Renal cortex interstitium (tissue), 11 donors: ENCODE measurements at regions not wholly inside any gene's neighbourhood (a gene's known extent, or its start where the extent isn't known, plus 50 kb on each side); places are given as distances from the start of the nearest gene placed in this dataset.
A peak's percentile ranks its signal among the peaks of the same experiment; 100 is the strongest.
"Not testable (repeated sequence)": the region's sequence is repeated elsewhere in the genome, so short reads cannot be mapped to it uniquely, and the experiment has no call there.

ENCODE experiments used
- DNase-seq, 11 donors: peaks; one replicate each; pipeline ENCODE4 v3.0.0-alpha.2; 2013; ENCODE audit warnings: low read depth in 9 of 11, low spot score in 4 of 11; ENCODE audit errors: extremely low read depth in 1 of 11

DNA sequence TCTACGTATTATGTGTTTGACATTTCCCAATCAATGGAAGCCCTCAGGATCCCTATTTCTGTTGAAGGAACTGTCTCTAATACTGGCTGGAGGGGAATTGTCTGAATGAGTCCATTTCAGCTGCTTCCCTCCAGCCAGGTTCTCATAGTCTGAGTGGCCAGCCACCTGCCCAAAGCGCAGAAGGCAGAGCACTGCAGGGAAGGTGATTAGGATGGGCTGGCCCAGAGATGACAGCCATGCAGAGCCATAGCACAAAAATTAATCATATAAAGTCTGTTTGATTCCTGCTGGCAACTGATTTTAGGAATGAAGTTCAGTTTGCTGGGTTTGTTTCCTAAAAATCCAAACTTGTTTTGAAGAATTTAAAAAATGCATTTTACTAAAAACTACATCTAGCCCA is 327.1 kb downstream of the ETAA1 start:
- DNase-seq: no peak

DNA sequence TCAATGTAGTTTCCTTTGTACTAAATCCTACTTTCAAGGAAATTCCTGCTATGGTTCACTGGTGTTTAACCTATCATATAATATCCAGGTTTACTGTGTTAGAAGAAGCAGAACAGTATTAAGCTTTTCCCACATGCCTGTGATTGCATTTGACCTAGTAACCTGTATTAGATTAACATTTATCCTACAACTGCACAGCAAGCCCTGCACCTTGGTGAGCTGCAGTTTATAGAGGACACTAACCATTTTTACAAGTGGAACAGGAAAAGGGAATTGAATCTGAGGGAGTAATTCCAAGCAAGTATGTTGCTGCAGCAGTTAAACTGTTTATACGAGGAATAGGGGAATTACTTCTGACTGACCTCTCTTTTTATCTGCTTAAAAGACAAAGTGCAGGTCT is 328.6 kb downstream of the ETAA1 start:
- no peak for DNase-seq

DNA sequence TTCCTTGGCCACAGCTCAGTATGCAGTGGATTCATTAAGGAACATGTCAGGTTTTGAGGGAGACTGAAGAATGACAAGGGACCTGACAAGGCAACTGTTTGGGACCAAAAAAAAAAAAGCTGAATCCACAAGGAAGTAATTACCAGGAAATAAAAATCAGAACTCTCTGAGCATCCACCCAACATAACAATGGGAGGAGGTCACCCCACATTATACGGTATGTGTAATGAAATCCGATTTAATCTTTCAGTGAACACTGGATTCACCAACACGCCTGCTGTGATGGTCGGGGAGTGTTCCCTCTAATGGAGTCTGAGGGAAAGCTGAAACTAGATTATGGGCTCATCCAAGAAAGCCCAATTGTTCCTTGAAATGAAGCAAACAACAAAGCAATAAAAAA is 329.3 kb downstream of the ETAA1 start:
- DNase-seq: no peak

DNA sequence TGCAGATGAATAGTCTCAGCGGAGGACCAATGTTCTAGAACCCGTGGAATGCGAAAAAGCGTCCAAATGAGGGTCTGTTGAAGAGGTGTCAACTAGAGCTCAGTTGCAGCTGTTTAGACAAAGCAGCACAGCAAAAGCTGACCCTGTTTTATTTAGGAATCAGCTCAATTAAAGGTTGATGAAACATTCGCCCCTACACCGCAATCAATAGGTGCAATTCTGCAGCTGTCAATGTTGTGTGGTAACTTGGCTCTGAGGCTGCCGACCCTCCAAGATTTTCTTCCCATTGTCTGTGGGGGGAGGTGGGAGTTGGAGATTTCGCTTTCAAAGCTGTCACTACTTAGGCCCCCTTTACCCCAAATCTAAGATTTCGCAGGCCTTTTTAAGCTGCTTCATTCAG is 330.0 kb downstream of the ETAA1 start:
- DNase-seq: no peak

DNA sequence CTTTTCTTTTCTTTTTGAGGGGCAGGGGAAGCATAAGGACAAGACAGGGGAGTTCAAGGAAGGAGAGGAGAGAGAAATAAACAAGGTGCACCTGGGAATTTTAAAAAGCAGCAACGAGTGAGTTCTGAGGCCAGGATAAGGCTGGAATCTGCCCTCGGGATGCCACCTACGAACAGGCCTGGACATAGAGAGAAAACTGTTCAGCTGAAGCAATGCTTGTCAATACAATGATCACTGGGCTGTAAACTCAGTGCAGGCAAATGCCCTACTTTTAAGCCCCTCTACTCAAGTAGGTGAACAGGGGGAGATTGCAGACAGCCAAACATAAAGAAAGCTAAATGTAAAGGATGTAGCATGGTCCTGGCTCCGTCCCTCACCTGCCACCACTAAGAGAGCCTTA is 330.5 kb downstream of the ETAA1 start:
- DNase-seq: no peak

DNA sequence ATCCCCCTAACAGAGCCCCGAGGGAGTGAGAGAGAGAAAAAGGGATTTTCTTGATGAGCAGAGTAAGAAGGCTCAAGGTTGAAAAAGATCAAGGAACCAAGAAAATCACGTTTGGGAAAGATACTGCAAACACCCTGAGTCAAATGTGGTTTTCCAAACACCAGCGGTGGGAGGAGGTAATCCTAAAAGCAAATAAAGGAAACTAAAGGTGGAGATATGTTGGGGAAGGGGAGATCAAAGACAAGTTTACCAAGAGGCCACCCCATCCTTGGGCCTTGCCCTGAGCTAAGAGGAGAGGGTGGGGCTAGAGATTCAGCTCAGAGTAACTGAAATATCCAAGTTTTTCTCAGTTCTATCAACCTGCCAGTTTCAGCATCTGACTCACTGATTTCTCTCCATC is 332.3 kb downstream of the ETAA1 start:
- DNase-seq: no peak

DNA sequence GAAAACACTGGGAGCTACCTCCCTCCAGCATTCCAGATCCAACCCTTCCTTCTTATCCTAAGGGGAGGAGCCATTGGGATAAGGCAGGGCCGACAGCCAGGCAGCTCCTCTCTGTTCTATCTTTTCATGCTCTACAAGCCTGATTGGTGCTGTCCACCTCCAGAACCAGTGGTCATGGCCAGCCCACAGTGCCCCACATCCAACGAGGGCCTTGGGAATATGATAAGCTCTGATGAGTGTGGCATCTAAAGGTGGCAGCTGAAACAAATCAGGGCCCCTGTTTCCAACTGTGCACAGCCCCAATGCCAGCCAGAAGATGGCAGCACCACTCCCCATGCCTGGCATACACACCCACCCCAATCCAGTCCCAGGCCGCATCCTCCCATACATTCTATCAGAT is 329.3 kb downstream of the C1D start:
- no peak for DNase-seq

DNA sequence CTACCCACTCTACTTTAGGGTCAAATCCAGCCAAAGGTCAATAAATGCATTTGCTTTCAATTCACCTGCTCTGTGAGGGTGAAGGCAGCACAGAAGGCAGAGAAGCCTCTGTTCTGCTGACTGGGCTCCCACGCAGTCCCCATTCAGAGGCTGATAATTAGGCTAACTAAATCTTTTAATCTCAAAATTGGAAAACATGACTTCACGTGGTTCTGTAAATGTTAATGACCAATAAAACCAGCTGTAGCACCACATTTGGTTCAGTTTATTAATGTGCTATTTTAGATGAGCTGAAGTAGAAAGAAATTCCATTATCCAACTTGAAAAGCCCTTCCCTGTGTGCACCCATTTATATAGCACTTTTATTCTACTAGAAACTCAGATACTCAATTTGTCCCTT is 310.6 kb downstream of the C1D start:
- no peak for DNase-seq

DNA sequence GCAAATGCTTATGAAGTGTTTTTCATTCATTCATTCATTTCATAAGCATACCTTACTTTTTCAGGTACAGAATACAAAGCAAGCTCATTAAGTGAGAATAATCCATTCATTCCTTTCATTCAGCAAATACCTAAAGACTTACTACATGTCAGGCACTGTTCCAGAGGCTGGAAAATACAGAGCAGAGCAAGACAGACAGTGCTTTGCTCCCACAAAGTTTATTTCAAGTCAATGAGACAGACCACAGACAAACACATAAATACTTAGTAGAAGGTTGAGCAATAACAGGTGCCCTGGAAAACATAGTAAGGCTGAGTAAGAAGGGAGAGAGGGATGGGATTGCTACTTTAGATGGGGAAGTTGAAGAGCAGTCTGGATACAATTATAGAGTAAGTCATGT is 309.8 kb downstream of the C1D start:
- DNase-seq: no peak

DNA sequence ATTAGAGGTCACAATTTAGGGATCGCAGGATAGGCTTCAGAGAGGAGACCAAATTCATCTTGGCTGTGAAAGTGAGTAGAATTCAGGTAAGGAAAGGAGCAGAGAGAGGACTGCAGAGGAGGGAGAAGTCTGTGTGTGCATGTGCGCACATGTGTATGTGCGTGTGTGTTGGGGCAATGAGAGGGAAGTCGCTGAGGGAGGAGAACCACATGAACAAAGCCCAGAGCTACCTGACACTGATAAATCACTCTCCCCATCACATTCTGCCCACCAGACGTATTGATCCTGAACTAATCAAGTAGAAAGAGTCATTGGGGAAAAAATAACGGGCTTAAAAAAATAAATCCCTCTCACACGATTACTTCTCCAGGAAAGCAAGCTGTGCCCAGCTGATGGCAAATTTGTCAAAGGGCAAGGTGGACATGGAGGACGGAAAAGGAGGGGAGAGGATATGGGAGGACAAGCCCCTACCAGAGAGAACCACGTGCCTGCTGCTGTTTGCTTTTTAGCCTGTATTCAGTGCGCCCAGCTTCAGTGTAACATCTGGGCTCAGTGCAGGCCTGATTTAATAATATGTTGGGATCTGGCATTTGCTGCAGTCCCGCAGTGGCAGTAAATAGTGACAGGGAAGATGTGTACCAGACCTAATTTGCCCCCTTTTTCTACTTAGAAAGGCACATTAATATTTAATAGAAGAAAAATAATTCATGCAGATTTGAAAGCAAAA is 307.5 kb downstream of the C1D start:
- no peak for DNase-seq

DNA sequence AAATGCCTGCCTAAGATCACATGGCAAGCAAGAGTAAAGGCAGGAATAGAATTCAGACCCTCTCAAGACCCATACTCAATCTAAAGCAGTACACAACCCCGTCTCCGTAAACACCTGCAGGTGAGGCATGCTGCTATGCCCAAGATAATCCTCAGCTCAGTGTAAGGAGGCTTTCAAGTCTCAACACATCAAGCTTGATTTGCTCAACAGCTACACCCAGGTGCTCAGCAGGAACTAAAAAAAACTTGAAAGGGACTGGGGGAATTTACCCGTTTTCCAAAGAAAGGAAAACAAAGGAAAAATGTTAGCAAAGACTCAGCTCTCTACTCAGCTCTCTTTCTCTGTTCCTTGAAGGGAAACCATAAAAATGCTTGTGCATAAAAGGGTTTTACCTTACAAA is 301.8 kb downstream of the C1D start:
- DNase-seq: no peak

DNA sequence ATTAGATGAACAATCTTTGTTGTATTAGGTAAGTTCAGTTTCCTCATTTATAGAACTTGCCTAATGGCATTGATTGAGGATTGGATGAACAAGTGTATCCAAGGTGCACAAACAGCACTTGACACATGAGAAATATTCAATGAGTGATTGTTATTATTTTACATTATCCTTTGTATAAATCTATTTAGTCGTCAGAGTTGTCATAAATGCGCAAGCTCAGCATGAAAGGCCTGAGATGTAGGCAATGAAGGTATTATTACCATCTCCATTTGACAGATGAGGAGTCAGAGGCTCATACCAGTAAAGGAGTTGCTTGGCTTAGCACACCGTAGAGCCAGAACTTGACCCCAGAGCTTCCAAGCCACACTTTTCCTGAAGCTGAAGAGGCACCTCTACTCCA is 291.4 kb downstream of the C1D start:
- no peak for DNase-seq

DNA sequence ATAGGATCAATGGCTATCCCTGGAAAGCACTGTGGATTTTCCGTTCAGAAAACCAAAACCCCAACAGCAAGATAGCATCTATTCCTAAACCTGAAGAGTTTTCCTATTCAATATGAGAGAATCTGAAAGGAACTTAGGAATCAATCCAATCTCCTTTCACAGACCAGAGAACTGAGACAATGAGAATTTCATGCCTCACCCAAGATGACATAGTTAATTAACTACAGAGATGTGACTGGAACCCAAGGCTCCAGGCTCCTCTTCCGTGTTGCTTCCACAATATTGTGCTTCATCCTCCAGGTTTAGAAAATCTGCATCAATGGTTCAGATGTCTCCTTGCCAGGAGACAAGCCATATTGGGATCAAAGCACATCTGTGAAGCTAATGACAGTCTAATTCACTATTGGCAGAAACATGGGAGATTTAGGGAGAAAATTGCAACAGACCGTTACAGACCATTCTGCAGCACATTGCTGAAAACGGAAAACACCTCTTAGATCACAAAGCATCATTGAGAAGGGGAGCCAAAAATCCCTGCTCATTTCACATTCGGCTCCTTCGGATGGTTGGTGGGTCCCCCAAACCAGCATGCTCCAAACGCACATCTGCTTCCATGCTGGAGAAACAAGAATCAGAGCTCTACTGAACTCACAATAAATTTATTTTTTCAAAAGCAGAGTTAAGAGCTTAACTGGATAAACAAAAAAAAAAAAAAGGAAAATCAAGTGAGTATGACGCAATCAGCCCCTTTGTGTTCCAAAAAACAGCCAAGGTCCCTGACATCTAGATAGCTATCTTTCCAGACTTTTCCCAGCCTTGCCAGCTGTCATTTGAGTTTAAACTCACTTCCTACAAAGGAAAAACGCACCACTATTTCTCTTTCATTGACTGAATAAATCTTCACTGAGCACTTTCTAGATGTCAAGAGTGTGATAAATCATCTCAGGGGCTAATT is 290.3 kb downstream of the C1D start:
- DNase-seq: peak in 9 of 11 donors; percentile 33 to 63 (median 56)

DNA sequence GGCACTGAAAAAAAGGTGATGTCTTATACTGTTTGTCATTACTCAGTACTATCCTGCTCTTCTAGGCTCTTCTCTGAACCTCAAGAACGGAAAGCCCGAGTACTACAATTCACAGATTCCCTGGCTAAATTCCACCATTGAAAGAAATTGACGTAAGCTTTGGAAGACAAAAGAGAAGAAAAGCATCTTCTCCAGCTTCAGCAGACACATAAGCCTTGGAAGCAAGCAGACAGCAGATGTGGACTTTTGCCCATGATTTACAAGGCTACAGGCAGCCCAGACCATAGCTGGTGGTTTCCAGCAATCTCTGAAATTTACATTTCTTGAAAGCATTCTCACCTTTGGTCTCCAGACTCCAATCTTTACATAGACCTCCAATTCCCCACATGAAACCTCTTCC is 289.0 kb downstream of the C1D start:
- no peak for DNase-seq

DNA sequence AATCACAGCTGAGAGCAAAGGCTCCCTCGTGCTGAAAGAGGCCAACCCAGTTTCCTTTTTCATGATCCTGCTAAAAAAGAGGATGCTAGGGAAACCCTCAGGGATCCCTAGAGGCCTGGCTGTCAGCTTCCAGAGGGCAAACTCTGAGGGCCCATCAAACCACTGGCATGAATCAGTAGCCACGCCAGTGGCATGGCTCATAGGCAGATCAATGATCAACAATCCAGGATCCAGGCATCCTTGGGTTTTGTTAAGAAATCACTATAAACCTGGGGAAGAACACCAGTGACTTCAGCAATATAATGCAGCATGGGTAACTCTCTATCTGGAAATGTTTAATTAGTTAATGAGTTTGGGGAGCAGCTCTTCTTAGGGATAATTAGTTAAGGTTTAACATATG is 286.5 kb downstream of the C1D start:
- no peak for DNase-seq

DNA sequence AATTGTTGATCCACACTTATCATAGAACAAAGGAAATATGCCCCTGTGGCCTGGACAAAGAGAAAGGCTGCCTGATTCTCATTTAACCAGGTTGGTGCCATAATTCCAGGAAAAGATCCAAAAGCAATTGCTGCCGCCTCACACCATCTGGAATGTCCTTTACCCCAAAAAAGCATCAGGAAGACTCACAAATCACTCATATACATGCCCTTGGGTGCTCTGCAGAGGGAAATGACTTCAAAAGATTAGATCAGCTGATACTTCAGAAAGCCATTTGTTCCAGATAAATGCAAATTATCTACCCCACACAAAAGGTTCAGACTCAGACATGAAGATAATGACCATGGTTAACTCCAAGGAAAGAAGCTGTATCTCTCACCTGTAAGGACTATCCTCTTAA is 285.8 kb downstream of the C1D start:
- DNase-seq: no peak

DNA sequence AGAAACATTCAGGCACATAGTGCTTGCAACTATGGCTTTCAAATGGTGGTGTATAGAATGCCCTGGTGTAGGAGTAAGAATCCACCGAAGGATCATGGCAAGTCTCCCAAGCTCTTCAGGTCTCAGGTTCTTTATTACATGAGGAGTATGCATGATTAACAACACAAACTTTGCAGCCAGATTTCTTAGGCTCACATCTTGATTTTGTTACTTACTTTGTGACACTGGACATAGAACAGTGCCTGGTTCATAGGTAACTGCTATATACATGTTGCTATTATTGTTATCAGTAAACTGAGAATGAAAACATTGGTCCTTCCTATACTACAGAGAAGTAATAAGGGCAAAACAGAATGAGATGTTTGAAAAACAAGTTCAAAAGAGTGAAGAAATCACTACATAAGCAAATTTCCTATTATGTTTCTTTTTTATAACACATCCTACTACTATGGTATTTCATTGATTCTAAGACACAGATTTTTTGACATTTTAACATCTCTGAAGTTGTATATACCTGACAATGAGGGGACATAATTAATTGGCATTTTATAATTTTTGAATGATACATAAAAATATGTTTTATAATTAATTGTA is 284.9 kb downstream of the C1D start:
- no peak for DNase-seq

DNA sequence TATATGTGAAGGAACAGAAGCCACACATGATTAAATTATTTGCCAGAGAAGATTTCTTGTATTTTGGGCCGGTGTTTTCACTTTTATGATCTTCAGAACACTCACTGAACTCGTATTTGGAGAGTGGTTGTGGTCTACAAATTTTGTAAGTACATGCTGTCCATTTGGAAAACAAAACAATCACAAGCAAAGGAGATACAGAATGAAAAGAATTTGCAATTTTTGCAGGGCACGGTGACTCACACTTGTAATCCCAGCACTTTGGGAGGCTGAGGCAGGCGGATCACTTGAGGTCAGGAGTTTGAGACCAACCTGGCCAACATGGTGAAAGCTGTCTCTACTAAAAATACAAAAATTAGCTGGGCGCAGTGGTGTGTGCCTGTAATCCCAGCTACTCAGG is 282.0 kb downstream of the C1D start:
- not testable (repeated sequence) for DNase-seq

DNA sequence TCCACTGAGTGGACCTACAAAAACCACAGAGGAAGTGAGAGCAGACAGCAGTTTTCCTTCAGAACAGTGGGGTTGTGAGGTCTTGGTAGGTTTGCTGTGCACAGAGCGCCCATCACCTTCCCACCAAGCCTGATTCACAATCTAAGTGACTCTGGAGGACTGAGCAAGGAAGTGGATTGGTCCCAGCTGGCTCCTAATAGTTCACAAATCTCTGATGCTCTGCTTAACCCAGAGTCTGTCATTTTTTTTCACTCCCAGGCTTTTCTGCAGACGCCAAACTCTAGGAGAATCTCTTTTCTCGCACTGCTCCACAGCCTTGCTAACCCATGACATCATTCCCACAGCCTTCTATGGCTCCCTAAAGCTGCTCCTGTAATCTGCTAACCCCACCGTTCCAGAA is 280.4 kb downstream of the C1D start:
- DNase-seq: peak in 3 of 11 donors; percentile 42 to 52 (median 48)

DNA sequence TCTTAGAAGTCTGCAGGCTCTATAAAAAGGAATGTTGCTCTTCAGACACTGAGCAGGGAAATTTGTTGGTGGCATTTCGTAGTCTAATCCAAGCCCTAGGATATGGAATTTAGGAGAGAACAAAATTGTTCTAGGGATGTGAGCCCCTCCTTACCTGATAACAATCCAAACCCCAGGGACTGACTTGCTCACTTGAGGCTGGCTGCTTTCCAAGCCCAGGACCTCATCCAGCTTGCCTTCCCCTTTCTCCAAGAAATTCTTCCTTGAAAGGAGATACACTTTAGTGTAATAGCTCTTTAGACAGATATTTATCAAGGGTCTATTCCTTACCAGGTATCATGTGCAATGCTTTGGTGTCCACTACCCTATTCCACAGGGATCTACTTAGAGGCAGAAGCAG is 279.8 kb downstream of the C1D start:
- DNase-seq: no peak
